OCI-LY3 (cell line): ENCODE measurements at regions not wholly inside any gene's neighbourhood (a gene's known extent, or its start where the extent isn't known, plus 50 kb on each side); places are given as distances from the start of the nearest gene placed in this dataset.

Source experiments
- CTCF ChIP-seq: fragments of 200-600, 300-600 bp; sonication (generic); IDR thresholded peaks from 2 replicates; pipeline ENCODE4 v1.5.1; 2014; ENCODE audit warnings: antibody characterized with exemption, low read length, low read depth
- EZH2phosphoT487 ChIP-seq: fragments of 200-600 bp; shearing (Covaris generic); IDR thresholded peaks from 2 replicates; pipeline ENCODE4 v1.6.1; 2018; ENCODE audit warnings: antibody characterized with exemption, mixed run types, low read depth

DNA sequence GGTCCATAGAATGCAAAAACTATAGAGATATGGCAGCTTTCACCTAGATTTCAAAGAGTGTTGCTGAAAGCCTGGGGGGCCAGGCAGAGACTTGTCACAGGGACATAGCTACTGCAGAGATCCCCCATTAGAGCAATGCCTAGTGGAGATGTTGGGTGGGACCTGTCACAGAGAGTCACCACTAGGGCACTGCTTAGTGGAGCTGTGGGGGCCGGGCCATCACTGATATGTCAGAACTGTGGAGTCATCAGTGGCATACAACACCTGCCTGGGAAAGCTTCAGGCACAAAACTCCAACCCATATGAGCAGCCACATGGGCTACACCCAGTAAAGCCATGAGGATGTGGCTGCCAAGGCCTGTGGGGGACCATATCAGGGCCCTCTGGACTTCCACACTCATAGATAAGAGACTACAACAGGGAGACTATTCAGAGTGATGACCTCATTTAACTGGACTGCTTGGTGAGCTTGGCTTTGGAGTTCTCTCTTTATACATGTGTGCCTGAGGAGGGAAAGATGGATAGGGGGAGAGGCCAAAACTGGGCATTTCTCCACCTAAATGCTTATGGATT is 176.3 kb downstream of the ZNF621 start:
- TF ChIP-seq CTCF, result no peak
- TF ChIP-seq EZH2phosphoT487, result no peak
